Stomach (tissue), 8 donors: ENCODE measurements at regions not wholly inside any gene's neighbourhood (a gene's known extent, or its start where the extent isn't known, plus 50 kb on each side); places are given as distances from the start of the nearest gene placed in this dataset.
A peak's percentile ranks its signal among the peaks of the same experiment; 100 is the strongest.

ENCODE experiments used
- DNase-seq, 2 donors: peaks; one replicate each; pipeline versions ENCODE4 v3.0.0 to v3.0.0-alpha.2; 2013 to 2019
- H3K27ac ChIP-seq, 5 donors: fragments of 200-600 bp in 4 of 5; sonication (generic) in 4 of 5; one replicate each; pipeline ENCODE4 v1.5.1; 2013 to 2019; ENCODE audit warnings: mild to moderate bottlenecking in 1 of 5, moderate library complexity in 1 of 5
- H3K27me3 ChIP-seq, 3 donors: fragments of 200-600 bp; sonication (generic); one replicate each; pipeline ENCODE4 v1.5.1; 2017 to 2019; ENCODE audit warnings: mixed run types in 1 of 3
- H3K36me3 ChIP-seq, 4 donors: fragments of 200-600 bp; sonication (generic); 1 replicate in 3 of 4; 2 replicates in 1 of 4; pipeline ENCODE4 v1.5.1; 2016 to 2019
- H3K4me1 ChIP-seq, 4 donors: fragments of 200-600 bp; sonication (generic); one replicate each; pipeline ENCODE4 v1.5.1; 2016 to 2019
- H3K4me3 ChIP-seq, 4 donors: fragments of 200-600 bp; sonication (generic) in 3 of 4; one replicate each; pipeline ENCODE4 v1.5.1; 2016 to 2019; ENCODE audit warnings: mild to moderate bottlenecking in 1 of 4
- H3K9me3 ChIP-seq, 4 donors: fragments of 200-600 bp; sonication (generic); one replicate each; pipeline ENCODE4 v1.5.1; 2016 to 2019
- CTCF ChIP-seq, 7 experiments: fragments of 450-650 bp in 4 of 7; fragments of 200-600 bp in 3 of 7; sonication (generic) in 3 of 7; IDR thresholded peaks; one replicate each; pipeline ENCODE4 v1.5.1; 2016 to 2019; ENCODE audit warnings: antibody characterized with exemption in 7 of 7, control low read depth in 2 of 7, mild to moderate bottlenecking in 1 of 7
- EP300 ChIP-seq: sonication (generic); formaldehyde crosslinking; IDR thresholded peaks from one replicate; pipeline ENCODE4 v1.6.1; 2017; ENCODE audit warnings: antibody characterized with exemption
- POLR2A ChIP-seq, 4 donors: fragments of 450-650 bp; IDR thresholded peaks; one replicate each; pipeline ENCODE4 v1.6.1; 2016; ENCODE audit warnings: antibody characterized with exemption in 4 of 4, control low read depth in 2 of 4, mild to moderate bottlenecking in 1 of 4, moderate library complexity in 1 of 4
- POLR2AphosphoS5 ChIP-seq, 3 donors: sonication (generic); formaldehyde crosslinking; IDR thresholded peaks; one replicate each; pipeline ENCODE4 v1.6.1; 2016; ENCODE audit warnings: antibody characterized with exemption in 3 of 3
- WGBS, 5 donors: extraction: QIAGEN DNeasy Blood & Tissue Kit in 3 of 5; methylation state at CpG; one replicate each; pipeline versions ENCODE4 v1.1.5 to v1.1.7; 2013 to 2018; 5-methylcytosine and 5-hydroxymethylcytosine counted together
- intact Hi-C: fragments of 100-400 bp; cut with DNase I; formaldehyde crosslinking; loops from one replicate; pipeline ENCODE4 v1.15.1; 2023; ENCODE audit warnings: low total_unique reads
- donor health status: healthy with polysubstance abuse.
- donor health status: Bipolar disorder and iron deficiency.
- donor health status: healthy.

- TF ChIP-seq CTCF (IDR thresholded peaks at IDR 0.05) (no peak), EP300 (no peak), POLR2AphosphoS5 (IDR thresholded peaks at IDR 0.05) (no peak), POLR2A (IDR thresholded peaks at IDR 0.05) (no peak)
- DNase-seq: peak in 1 of 2 donors; percentile 59
- Histone ChIP-seq H3K9me3 (no peaks in the 10 kb centered on the region), H3K27me3 (no peaks in the 10 kb centered on the region), H3K4me3 (no peak overlapping the region), H3K36me3 (no peaks in the 10 kb centered on the region), H3K27ac (peak overlapping the region in 1 of 5 donors; percentile 17), H3K4me1 (peaks cover 17 to 51% (median 34%) of the 10 kb centered on the region in 4 donors)
- intact Hi-C loops: no loop called here
- WGBS, 5 donors: 46 to 62% (median 51%) methylated on average over 7 of the region's 7 CpGs
Measured at GRCh38 chr4:38382520-38382919, 281.5 kb upstream of the KLF3 start.

DNA sequence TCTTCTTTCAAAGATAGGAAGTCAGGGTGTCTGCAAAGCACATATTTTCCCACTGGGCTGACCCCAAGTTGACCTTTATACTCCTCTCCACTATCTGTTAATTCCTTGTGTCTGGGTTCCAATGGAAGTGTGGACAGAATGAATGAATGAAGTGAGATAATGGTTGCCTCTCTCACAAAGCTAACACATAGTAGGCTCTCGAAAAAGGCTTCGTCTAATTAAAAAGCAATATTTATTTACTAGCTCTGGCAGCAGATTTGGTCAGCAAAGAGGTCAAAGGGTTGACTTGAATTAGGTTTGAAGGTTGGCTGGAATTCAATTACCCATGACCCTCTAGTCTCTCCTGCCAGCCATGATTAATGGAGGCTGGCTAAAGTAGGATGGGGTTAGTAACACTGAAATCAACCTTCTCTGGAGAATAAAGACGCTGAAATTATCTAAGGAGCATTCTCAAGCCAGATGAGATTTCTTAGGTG is 280.3 kb upstream of the KLF3 start:
- no peaks in the 10 kb centered on the region for H3K9me3 ChIP-seq
- intact Hi-C loops: no loop called here
- H3K4me1 ChIP-seq: peaks cover 21 to 59% (median 39%) of the 10 kb centered on the region in 4 donors
- 40 to 56% (median 46%) methylated on average over 3 of the region's 3 CpGs for WGBS, 5 donors
- H3K4me3 ChIP-seq: no peak overlapping the region
- peak in 1 of 2 donors; percentile 41 for DNase-seq
- no peaks in the 10 kb centered on the region for H3K27me3 ChIP-seq
- H3K27ac ChIP-seq: no peak overlapping the region
- TF ChIP-seq EP300 (no peak), POLR2AphosphoS5 (IDR thresholded peaks at IDR 0.05) (no peak), POLR2A (IDR thresholded peaks at IDR 0.05) (no peak), CTCF (IDR thresholded peaks at IDR 0.05) (no peak)
- H3K36me3 ChIP-seq: no peaks in the 10 kb centered on the region

DNA sequence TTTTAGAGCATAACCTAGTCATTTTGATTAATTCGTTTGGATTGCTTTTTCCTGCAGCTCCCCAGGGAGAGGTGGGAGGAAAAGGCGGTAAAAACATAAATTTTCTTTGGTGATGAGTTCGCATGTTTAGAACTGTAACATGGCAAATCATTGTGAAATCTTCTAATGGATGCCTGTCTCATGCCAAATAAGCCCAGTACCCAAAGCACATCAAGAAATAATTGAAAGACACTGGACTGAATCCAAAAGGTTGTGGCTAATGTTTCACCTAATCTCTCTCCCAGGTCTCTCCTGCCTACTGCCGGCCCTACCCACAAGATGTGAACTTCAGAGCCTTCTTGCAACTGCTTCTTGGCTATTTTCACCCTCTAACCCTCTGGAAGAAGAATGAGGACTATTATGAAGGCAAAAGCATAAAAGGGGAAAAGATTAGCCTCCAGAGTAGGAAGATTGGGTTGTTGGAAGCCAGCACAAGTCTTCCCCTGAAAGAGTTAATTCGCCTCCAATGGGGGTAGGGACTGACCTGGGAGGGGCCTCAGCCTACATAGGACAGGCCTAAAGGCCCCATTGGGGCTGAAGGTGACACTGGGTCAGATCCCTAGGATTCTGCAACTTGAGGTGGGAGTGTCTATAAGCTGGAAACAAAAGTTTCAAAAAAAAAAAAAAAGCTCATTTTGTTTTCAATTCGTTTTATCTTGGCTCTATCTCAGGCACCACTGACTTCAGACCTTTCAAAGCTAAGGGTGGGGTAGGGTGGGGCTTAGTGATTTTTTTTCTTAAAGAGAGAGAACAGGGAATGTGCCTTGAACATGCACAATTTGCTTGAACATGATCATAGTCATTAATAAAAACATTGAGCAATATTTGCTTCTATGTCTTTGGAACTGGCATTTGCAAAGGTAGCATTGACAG is 278.6 kb upstream of the KLF3 start:
- DNase-seq: peak in 1 of 2 donors; percentile 67
- TF ChIP-seq EP300 (no peak), POLR2AphosphoS5 (IDR thresholded peaks at IDR 0.05) (peak in 1 of 3 donors; percentile 35)
- H3K4me3 ChIP-seq: no peak overlapping the region
- peaks cover 21 to 59% (median 39%) of the 10 kb centered on the region in 4 donors for H3K4me1 ChIP-seq
- H3K36me3 ChIP-seq: no peaks in the 10 kb centered on the region
- WGBS, 5 donors: 31 to 44% (median 39%) methylated on average over 6 of the region's 6 CpGs
- H3K27me3 ChIP-seq: no peaks in the 10 kb centered on the region
- H3K27ac ChIP-seq: peak overlapping the region; percentile 32 to 73 (median 59)
- H3K9me3 ChIP-seq: no peaks in the 10 kb centered on the region
- intact Hi-C loops: no loop called here

- H3K27ac ChIP-seq: peak overlapping the region in 4 of 5 donors; percentile 45 to 73 (median 59)
- no peak for TF ChIP-seq CTCF (IDR thresholded peaks at IDR 0.05)
- TF ChIP-seq POLR2AphosphoS5 (IDR thresholded peaks at IDR 0.05): no peak
- no peak for TF ChIP-seq EP300
- no peak for TF ChIP-seq POLR2A (IDR thresholded peaks at IDR 0.05)
- WGBS, 5 donors: 24 to 46% (median 35%) methylated on average over 2 of the region's 2 CpGs
- peaks cover 0 to 2% (median 0%) of the 10 kb centered on the region in 4 donors for H3K9me3 ChIP-seq
- peaks cover 21 to 59% (median 39%) of the 10 kb centered on the region in 4 donors for H3K4me1 ChIP-seq
- no peak overlapping the region for H3K4me3 ChIP-seq
- no peaks in the 10 kb centered on the region for H3K27me3 ChIP-seq
- intact Hi-C loops: no loop called here
- DNase-seq: no peak
- no peaks in the 10 kb centered on the region for H3K36me3 ChIP-seq
Measured at GRCh38 chr4:38386005-38386551, 277.9 kb upstream of the KLF3 start.
